CD4-positive, alpha-beta memory T cell (primary cell): ENCODE measurements at regions not wholly inside any gene's neighbourhood (a gene's known extent, or its start where the extent isn't known, plus 50 kb on each side); places are given as distances from the start of the nearest gene placed in this dataset.
"Not testable (repeated sequence)": the region's sequence is repeated elsewhere in the genome, so short reads cannot be mapped to it uniquely, and the experiment has no call there.

Experiments used
- CTCF ChIA-PET: fragments of 350-600 bp; sonication (Branson Sonifier 250); formaldehyde crosslinking; loops from one replicate; lab custom pipeline; 2021; ENCODE audit warnings: inconsistent platforms; ENCODE audit not compliant: partially characterized antibody; lab: Charles Lee
- POLR2A ChIA-PET: fragments of 350-600 bp; sonication (Branson Sonifier 250); formaldehyde crosslinking; loops from one replicate; lab custom pipeline; 2021; ENCODE audit not compliant: partially characterized antibody; lab: Charles Lee
- DNase-seq, 5 donors: peaks; one replicate each; pipeline versions ENCODE4 v3.0.0 to v3.0.0-alpha.2; 2020 to 2022; ENCODE audit warnings: mixed read lengths in 1 of 5
- H3K27ac ChIP-seq: one replicate; pipeline ENCODE4 v1.7.0; 2013; ENCODE audit warnings: low read depth, low read length
- H3K27me3 ChIP-seq: 2 replicates; pipeline ENCODE4 v1.7.0; 2013; ENCODE audit warnings: mild to moderate bottlenecking, low read length, moderate library complexity; ENCODE audit not compliant: insufficient read depth
- H3K36me3 ChIP-seq: 2 replicates; pipeline ENCODE4 v1.7.0; 2013; ENCODE audit warnings: mild to moderate bottlenecking, low read length, moderate library complexity; ENCODE audit not compliant: insufficient read depth
- H3K4me1 ChIP-seq: 2 replicates; pipeline ENCODE4 v1.7.0; 2013; ENCODE audit warnings: mild to moderate bottlenecking, low read length, moderate library complexity; ENCODE audit not compliant: insufficient read depth
- H3K4me3 ChIP-seq, 2 donors: one replicate each; pipeline ENCODE4 v1.7.0; 2013; ENCODE audit warnings: low read length in 2 of 2, mild to moderate bottlenecking in 1 of 2
- H3K9me3 ChIP-seq, 2 donors: one replicate each; pipeline ENCODE4 v1.7.0; 2013; ENCODE audit warnings: low read length in 2 of 2, control low read depth in 1 of 2; ENCODE audit not compliant: control insufficient read depth in 1 of 2
- H3K27ac Mint-ChIP-seq, 7 donors: one replicate each; pipeline ENCODE4 v1.8.0; 2020 to 2021; ENCODE audit warnings: mixed read lengths in 7 of 7, mild to moderate bottlenecking in 6 of 7, inconsistent platforms in 3 of 7, moderate library complexity in 3 of 7
- H3K27me3 Mint-ChIP-seq, 2 donors: one replicate each; pipeline ENCODE4 v1.8.0; 2020 to 2021; ENCODE audit warnings: mixed read lengths in 2 of 2
- H3K36me3 Mint-ChIP-seq, 2 donors: one replicate each; pipeline ENCODE4 v1.8.0; 2020 to 2021; ENCODE audit warnings: mixed read lengths in 2 of 2, inconsistent platforms in 1 of 2, mild to moderate bottlenecking in 1 of 2
- H3K4me1 Mint-ChIP-seq, 4 donors: one replicate each; pipeline ENCODE4 v1.8.0; 2020 to 2021; ENCODE audit warnings: mixed read lengths in 4 of 4, mild to moderate bottlenecking in 1 of 4
- H3K4me3 Mint-ChIP-seq, 8 donors: one replicate each; pipeline ENCODE4 v1.8.0; 2020 to 2021; ENCODE audit warnings: mixed read lengths in 8 of 8, mild to moderate bottlenecking in 7 of 8, moderate library complexity in 6 of 8, inconsistent platforms in 3 of 8
- H3K9me3 Mint-ChIP-seq, 8 donors: one replicate each; pipeline ENCODE4 v1.8.0; 2020 to 2021; ENCODE audit warnings: mixed read lengths in 8 of 8, mild to moderate bottlenecking in 5 of 8, inconsistent platforms in 3 of 8, moderate library complexity in 1 of 8
- intact Hi-C: fragments of 100-400 bp; cut with micrococcal nuclease; formaldehyde crosslinking; loops from one replicate; pipeline ENCODE4 v1.15.1; 2023

- H3K36me3 ChIP-seq, H3K4me1 ChIP-seq, H3K9me3 ChIP-seq, H3K4me3 ChIP-seq, CTCF ChIA-PET, H3K36me3 Mint-ChIP-seq, H3K27ac Mint-ChIP-seq, H3K27ac ChIP-seq, H3K27me3 ChIP-seq, DNase-seq, intact Hi-C loops, H3K4me1 Mint-ChIP-seq, POLR2A ChIA-PET, H3K4me3 Mint-ChIP-seq, H3K9me3 Mint-ChIP-seq, H3K27me3 Mint-ChIP-seq: not testable (repeated sequence)
These were observed 134.2 kb upstream of the BASP1 start for GRCh38 chr5:17083276-17083675.

- ChIA-PET POLR2A (no interaction called here), CTCF (no interaction called here)
- Mint-ChIP-seq H3K27me3 (no peaks in the 10 kb centered on the region), H3K36me3 (no peaks in the 10 kb centered on the region), H3K9me3 (peaks cover 0 to 3% (median 0%) of the 10 kb centered on the region in 8 donors), H3K4me1 (no peaks in the 10 kb centered on the region), H3K27ac (no peak overlapping the region), H3K4me3 (no peak overlapping the region)
- Histone ChIP-seq H3K4me3 (no peak overlapping the region), H3K4me1 (no peaks in the 10 kb centered on the region), H3K36me3 (no peaks in the 10 kb centered on the region), H3K9me3 (no peaks in the 10 kb centered on the region), H3K27me3 (no peaks in the 10 kb centered on the region), H3K27ac (no peak overlapping the region)
- no peak for DNase-seq
- intact Hi-C loops = no loop called here
These were observed 130.4 kb upstream of the BASP1 start for GRCh38 chr5:17087035-17087434.

DNA sequence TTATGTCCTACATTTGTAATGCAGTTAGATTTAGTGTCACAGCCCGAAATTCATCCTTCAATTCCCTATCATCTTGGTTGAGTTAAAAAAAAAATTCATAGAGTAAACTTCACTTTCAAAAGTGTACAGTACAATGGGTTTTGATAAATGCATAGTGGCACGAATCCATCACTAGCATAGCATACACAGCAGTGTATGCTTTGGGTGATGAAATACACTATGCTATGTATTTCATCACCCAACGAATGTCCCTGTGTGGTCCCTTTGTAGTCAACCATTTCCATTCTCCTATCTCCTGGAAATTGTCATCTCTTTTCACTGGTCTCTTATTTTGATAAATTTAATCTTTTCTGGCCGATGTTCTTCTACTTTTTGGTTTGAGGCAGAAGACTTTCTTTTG, 129.4 kb upstream of the BASP1 start:
- H3K4me1 Mint-ChIP-seq = no peaks in the 10 kb centered on the region
- Histone ChIP-seq H3K9me3 (no peaks in the 10 kb centered on the region), H3K27me3 (no peaks in the 10 kb centered on the region), H3K36me3 (no peaks in the 10 kb centered on the region), H3K4me1 (no peaks in the 10 kb centered on the region), H3K4me3 (no peak overlapping the region), H3K27ac (no peak overlapping the region)
- intact Hi-C loops = no loop called here
- H3K9me3 Mint-ChIP-seq = peaks cover 0 to 3% (median 0%) of the 10 kb centered on the region in 8 donors
- H3K4me3 Mint-ChIP-seq = no peak overlapping the region
- peak overlapping the region in 1 of 7 donors; percentile 31 for H3K27ac Mint-ChIP-seq
- ChIA-PET POLR2A (no interaction called here), CTCF (no interaction called here)
- no peaks in the 10 kb centered on the region for H3K36me3 Mint-ChIP-seq
- DNase-seq = no peak
- no peaks in the 10 kb centered on the region for H3K27me3 Mint-ChIP-seq

DNA sequence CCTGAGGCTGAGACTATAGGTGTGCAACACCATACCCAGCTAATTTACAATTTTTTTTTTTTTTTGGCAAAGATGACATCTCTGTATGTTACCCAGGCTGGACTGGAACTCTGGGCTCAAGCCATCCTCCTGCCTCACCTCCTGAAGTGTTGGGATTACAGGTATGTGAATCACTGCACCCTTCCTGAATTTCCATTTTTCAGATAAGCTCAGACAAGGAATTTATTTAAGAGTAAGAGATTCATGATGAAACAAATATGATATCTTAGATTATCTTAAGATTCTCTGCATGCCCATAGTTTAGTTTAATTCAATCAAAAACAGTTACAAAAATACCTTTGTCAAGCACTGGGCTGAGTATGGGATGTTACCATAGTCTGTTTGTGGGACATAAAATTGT, 128.4 kb upstream of the BASP1 start:
- H3K27ac ChIP-seq = no peak overlapping the region
- POLR2A ChIA-PET = no interaction called here
- H3K4me1 ChIP-seq = no peaks in the 10 kb centered on the region
- CTCF ChIA-PET = no interaction called here
- Mint-ChIP-seq H3K9me3 (peaks cover 0 to 3% (median 0%) of the 10 kb centered on the region in 8 donors), H3K27me3 (no peaks in the 10 kb centered on the region), H3K4me1 (no peaks in the 10 kb centered on the region), H3K4me3 (no peak overlapping the region), H3K27ac (no peak overlapping the region), H3K36me3 (no peaks in the 10 kb centered on the region)
- H3K36me3 ChIP-seq = no peaks in the 10 kb centered on the region
- no peak for DNase-seq
- H3K4me3 ChIP-seq = no peak overlapping the region
- H3K9me3 ChIP-seq = no peaks in the 10 kb centered on the region
- H3K27me3 ChIP-seq = no peaks in the 10 kb centered on the region
- intact Hi-C loops = no loop called here

DNA sequence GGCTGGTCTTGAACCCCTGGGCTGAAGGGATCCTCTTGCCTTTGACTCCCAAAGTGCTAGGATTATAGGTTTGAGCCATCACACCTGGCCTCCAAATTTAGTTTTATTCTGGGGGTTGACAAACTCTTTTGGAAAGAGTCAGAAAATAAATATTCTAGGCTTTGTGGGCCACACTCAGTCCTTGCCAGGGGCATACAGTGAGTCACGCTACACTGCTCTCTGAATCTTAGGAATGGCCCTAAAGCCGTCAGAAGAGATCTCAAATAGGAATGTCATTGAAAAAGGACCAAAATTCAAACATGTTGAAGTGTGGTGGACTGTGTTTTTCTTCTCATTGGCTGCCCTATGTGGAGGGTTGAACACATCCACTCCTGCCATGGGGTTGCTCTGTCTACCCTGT, 127.7 kb upstream of the BASP1 start:
- Mint-ChIP-seq H3K4me1 (no peaks in the 10 kb centered on the region), H3K27me3 (no peaks in the 10 kb centered on the region), H3K36me3 (no peaks in the 10 kb centered on the region), H3K9me3 (peaks cover 0 to 3% (median 0%) of the 10 kb centered on the region in 8 donors), H3K27ac (no peak overlapping the region), H3K4me3 (no peak overlapping the region)
- no peaks in the 10 kb centered on the region for H3K4me1 ChIP-seq
- POLR2A ChIA-PET = no interaction called here
- no peaks in the 10 kb centered on the region for H3K9me3 ChIP-seq
- no peaks in the 10 kb centered on the region for H3K27me3 ChIP-seq
- CTCF ChIA-PET = no interaction called here
- H3K4me3 ChIP-seq = no peak overlapping the region
- no peak for DNase-seq
- H3K27ac ChIP-seq = no peak overlapping the region
- H3K36me3 ChIP-seq = no peaks in the 10 kb centered on the region
- intact Hi-C loops = no loop called here

GRCh38 chr5:17090839-17091238, 126.6 kb upstream of the BASP1 start:
- ChIA-PET CTCF (interaction anchor here (1.0 kb wide), 1 partner anchor 11 kb away, joined by 3 read pairs; no protein-coding TSS in a partner anchor), POLR2A (no interaction called here)
- no peaks in the 10 kb centered on the region for H3K36me3 ChIP-seq
- Mint-ChIP-seq H3K27me3 (no peaks in the 10 kb centered on the region), H3K4me1 (no peaks in the 10 kb centered on the region), H3K9me3 (peaks cover 0 to 5% (median 0%) of the 10 kb centered on the region in 8 donors), H3K4me3 (no peak overlapping the region), H3K36me3 (no peaks in the 10 kb centered on the region), H3K27ac (no peak overlapping the region)
- H3K4me1 ChIP-seq = no peaks in the 10 kb centered on the region
- no peak overlapping the region for H3K27ac ChIP-seq
- intact Hi-C loops = no loop called here
- no peak overlapping the region for H3K4me3 ChIP-seq
- H3K9me3 ChIP-seq = no peaks in the 10 kb centered on the region
- DNase-seq = no peak
- H3K27me3 ChIP-seq = no peaks in the 10 kb centered on the region

DNA sequence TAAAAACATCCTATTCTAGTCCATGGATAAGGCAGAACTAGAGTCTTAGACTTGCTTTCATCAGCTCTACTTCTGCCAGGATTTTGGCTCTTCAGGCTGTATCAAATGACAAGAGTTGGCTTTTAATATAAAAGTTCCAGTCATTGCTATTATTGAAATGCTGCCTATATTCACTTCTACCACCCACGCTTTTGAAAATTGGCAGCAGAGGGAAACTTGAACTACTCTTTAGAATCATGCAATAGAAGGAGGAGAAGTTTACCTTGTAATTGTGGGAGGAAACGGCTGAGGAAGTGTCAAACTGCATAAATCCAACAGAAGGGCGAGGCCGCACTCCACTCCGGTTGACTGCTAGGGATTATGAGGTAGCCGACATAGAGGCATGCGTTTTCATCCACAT, 122.6 kb upstream of the BASP1 start:
- Histone ChIP-seq H3K36me3 (no peaks in the 10 kb centered on the region), H3K27ac (no peak overlapping the region), H3K4me3 (no peak overlapping the region), H3K27me3 (no peaks in the 10 kb centered on the region), H3K9me3 (no peaks in the 10 kb centered on the region), H3K4me1 (no peaks in the 10 kb centered on the region)
- H3K4me3 Mint-ChIP-seq = no peak overlapping the region
- intact Hi-C loops = no loop called here
- H3K27ac Mint-ChIP-seq = no peak overlapping the region
- H3K27me3 Mint-ChIP-seq = no peaks in the 10 kb centered on the region
- DNase-seq = no peak
- POLR2A ChIA-PET = no interaction called here
- no peaks in the 10 kb centered on the region for H3K4me1 Mint-ChIP-seq
- CTCF ChIA-PET = no interaction called here
- H3K9me3 Mint-ChIP-seq = peaks cover 0 to 2% (median 0%) of the 10 kb centered on the region in 8 donors
- H3K36me3 Mint-ChIP-seq = no peaks in the 10 kb centered on the region
